CD4-positive, alpha-beta T cell treated with Interleukin-12 subunit alpha and Interleukin-12 subunit beta, for 1 hour (primary cell): ENCODE measurements at regions not wholly inside any gene's neighbourhood (a gene's known extent, or its start where the extent isn't known, plus 50 kb on each side); places are given as distances from the start of the nearest gene placed in this dataset.

Experiments
- DNase-seq: peaks from one replicate; pipeline ENCODE4 v3.0.0-alpha.2; 2020

DNA sequence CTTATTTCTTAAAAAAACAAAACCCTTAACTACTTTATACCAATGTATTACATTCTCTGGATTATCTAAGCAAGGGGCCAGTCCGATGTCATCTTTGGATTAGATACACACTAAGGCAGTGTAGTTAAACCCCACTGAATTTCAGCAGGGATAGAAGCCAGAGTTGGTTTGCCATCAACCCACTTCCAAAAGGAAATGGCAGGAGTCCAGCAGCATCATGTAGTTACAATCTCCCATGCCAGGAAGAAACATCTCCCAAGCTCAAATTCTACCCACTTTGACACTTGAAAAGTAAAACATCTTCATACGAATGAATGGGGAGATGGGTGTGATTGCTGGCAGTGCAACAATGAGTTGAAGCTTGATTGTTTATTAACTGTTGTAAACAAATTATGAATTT lies 203.5 kb upstream of the PLXNC1 start:
- no peak for DNase-seq

DNA sequence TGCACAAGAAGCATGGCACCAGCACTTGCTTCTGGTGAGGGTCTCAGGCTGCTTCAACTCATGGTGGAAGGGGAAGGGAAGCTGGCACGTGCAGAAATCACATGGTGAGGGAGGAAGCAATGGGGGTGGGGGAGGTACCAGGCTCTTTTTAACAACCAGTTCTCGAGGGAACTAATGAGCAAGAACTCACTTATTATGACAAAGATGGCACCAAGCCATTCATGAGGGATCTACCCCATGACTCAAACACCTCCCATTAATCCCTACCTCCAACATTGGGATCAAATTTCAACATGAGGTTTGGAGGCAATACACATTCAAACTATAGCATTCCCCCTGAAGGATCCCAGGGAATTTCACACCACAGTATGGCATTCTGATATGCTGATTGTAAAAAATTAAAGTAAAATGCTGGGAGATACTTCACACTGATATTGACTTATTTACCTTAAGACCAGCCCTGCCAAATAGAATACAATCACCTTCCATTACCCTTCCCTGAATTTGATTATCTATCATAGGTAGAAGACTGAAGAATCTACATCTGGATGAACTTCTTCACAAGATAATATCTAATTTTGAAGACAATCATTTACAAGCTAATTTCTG lies 201.7 kb upstream of the PLXNC1 start:
- DNase-seq = no peak

DNA sequence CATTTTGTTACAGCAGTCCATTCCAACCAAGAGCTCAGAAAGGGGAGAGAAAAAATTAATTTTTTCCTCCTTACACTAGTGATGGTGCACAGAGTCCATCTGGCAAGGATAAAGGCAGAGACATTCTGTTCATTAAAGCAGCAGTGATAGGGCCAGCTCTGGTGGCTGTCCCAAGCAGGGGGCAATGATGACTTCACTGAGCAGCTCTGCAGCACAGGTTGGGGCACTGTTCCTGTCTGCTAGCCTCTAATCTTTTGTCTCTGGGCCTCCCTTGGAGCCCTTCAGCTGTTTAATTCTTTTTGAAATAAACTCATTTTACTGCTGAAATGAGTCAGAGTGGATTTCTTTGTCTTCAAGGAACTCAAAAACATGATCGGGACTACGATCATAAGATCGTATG lies 200.9 kb upstream of the PLXNC1 start:
- no peak for DNase-seq

DNA sequence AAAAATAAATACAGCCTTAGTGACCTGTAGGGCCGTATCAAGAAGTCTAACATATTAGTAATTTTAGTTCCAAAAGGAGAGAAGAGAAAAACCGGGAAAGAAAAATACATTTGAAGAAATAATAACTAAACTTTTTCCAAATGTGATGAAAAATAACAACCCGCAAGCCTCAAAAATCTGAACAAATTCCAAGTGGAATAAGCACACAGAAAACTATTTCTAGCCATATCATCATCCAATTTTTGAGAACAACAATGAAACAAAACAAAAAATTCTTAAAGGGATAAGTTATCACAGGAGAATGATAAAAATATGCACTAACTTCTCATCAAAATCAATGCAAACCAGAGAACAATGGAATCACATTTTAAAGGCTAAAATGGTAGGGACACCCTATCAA lies 198.1 kb upstream of the PLXNC1 start:
- no peak for DNase-seq

DNA sequence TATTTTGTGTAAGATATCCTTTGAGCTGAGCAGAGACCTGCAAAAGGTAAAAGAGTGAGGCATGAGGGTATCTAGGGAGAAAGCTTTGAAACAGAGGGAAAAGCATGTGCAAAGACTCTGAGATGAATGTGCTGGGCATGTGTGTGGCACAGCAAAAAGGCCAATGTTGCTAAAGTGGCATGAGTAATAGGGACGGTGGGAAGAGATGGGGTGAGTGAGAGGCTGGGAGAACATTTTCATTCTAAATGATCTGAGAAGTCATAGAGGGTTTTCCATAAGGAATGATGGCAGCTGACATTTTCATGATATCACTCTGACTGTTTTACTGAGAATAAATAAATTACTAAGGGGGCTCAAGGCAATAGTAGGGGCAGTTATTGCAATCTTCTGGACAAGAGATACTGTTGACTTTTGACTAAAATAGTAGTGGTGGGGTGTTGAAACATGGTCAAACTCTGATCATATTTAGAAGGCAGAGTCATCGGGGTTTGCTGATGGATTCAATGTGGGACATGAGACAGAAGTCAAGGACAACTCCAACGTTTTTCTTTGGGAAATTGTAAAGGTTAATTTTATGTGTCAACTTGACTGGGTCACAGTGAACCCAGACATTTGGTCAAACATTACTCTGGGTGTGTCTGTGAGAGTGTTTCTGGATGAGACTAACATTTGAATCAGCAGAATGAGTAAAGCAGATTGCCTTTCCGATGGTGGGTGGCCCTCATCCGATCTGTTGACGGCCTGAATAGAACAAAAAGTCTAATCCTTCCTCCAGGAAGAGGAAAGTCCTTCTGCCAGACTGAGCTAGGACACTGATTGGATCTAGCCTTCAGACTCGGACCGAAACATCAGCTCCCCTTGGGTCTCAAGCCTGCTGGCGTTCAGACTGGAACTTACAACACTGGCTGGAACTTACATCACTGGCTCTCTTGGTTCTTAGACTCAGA lies 193.9 kb upstream of the PLXNC1 start:
- DNase-seq = no peak

DNA sequence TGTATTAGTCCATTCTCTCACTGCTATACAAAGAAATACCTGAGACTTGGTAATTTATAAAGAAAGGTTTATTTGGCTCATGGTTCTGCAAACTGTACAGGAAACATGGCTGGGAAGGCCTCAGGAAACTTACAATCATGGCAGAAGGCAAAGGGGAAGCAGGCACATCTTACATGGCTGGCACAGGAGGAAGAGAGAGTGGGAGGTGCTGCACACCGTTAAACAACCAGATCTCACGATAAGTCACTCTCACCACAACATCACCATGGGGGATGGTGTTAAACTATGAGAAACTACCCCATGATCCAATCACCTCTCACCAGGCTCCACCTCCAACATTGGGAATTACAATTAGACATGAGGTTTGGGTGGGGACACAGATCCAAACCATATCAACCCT lies 191.8 kb upstream of the PLXNC1 start:
- no peak for DNase-seq

DNA sequence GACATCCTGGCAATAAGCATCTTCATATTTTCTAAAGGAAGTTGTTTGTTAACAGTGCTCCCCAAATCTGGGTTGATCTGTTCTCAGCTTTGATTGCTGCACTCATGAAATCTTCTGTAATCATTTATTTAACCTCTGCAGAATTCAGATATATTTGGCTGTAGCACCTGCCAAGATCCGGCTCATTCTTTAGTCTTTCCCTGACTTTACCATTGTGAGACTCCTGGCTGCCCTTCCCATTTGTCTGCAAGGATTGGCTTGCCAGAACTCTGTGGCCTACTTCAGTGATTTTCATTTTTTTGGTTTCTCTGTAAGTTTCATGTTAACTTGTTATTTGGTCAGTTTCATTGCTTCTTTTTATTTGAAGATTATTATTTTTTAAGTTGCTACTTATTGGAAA lies 191.2 kb upstream of the PLXNC1 start:
- no peak for DNase-seq

DNA sequence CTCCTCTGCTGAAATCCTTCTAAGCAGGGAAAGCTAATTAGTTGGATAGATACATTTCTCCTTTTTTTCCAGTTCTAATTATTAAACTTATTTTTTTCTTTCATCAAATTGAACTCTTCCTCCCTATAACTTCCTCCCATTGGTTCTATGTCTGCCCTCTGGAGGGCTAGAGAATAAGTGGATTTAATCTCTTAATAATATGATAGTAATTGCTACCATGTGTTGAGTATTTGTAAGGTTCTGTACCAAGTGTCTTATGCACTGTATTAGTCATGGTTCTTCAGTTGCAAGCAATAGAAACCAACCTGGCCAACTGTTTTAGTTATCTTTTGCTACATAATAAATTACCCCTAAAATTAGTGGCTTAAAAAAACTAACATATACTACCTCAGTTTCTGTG lies 190.5 kb upstream of the PLXNC1 start:
- no peak for DNase-seq

DNA sequence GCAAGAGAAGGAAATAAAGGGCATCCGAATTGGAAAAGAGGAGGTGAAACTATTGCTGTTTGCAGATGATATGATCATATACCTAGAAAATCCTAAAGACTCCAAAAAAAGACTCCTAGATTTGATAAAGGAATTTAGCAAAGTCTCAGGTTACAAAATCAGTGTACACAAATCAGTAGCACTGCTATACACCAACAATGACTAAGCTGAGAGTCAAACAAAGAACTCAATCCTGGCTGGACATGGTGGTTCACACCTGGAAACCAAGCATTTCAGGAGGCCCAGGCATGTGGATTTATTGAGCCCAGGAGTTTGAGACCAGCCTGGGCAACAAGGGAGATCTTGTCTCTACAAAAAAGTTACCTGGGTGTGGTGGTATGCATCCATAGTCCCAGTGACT lies 188.7 kb upstream of the PLXNC1 start:
- no peak for DNase-seq

DNA sequence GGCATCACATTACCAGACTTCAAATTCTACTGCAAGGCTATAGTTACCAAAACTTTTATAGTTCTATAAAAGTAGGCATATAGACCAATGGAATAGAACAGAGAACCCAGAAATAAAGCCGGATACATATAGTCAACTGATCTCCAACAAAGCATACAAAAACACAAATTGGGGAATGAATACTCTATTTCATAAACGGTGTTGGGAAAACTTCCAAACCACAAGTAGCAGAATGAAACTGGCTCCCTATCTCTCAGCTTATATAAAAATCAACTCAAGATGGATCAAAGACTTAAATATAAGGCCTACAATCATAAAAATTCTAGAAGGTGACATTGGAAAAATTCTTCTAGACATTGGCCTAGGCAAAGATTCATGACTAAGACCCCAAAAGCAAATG lies 187.9 kb upstream of the PLXNC1 start:
- DNase-seq = no peak

DNA sequence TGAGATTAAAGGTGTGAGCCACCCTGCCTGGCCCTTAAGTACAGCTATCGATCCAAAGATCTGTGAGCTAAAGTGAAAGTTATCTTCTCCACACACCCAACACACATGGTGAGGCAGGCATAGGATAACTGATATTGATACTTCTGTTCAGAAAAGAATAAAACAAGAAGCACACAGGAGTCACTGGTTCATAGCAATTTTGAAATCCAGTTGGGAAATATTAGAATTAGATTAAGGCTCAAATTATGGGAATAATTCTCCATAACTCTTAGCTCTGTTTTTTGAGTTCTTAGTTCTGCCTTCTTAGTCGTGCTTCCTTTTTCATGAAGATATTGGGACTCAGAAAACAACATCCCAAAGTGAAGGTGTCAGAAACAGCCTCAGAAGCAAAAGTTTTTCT lies 186.0 kb upstream of the PLXNC1 start:
- no peak for DNase-seq

DNA sequence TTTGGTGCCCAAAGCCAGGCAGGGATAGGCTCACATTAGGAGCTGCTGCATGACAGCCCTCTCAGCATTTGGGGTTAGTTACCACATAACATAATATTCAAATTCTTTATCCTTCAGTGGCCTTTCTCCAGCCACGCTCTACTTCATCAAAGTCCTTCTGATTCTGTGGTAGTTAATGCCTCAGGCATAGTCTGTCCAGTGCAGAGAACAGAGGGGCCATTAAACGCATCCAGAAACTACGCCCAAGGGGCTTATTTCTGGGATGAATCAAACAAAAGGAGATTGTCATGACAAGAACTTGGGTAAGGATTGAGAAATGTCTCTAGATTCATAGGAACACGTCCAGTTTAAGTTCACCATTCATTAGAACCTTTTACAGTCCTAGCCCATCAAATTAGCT lies 183.4 kb upstream of the PLXNC1 start:
- DNase-seq = no peak

DNA sequence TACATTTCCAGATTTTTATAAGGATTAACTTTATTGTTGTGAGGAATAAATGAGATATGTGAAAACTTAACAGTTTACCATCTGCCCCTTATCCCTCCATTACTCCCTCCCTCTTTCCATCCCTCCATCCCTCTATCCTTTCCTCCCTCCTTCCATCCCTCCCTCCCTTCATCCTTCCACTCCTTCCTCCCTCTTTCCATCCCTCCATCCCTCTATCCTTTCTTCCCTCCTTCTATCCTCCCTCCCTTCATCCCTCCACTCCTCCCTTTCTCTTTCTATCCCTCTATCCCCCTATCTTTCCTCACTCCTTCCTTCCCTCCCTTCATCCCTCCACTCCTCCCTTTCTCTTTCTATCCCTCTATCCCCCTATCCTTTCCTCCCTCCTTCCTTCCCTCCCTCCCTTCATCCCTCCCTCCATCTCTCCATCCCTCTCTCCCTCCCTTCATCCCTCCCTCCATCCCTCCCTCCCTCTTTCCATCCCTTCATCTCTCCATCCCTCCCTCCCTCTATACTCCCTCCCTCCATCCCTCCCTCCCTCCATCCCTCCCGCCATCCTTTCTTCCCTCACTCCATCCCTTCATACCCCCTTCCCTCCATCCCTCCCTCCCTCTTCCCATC lies 181.8 kb upstream of the PLXNC1 start:
- no peak for DNase-seq

DNA sequence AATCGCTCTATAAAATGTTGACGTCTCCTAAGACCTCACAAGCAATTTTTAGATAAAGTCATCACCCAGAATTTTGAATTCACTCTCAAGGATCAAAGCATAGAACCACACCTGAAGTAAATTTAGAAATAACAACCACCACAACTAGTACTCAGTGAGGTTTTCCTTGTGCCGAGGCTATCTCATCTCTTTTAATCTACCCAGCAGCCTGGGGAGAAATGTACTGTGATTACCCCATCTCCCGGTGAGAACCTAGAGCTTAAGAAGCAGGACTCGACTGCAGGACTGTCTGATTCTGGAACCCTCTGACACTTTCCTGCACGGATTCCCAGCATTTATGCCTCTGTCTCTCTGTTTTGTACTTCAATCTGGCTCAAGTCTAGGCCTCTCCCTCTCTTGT lies 180.9 kb upstream of the PLXNC1 start:
- DNase-seq = no peak

DNA sequence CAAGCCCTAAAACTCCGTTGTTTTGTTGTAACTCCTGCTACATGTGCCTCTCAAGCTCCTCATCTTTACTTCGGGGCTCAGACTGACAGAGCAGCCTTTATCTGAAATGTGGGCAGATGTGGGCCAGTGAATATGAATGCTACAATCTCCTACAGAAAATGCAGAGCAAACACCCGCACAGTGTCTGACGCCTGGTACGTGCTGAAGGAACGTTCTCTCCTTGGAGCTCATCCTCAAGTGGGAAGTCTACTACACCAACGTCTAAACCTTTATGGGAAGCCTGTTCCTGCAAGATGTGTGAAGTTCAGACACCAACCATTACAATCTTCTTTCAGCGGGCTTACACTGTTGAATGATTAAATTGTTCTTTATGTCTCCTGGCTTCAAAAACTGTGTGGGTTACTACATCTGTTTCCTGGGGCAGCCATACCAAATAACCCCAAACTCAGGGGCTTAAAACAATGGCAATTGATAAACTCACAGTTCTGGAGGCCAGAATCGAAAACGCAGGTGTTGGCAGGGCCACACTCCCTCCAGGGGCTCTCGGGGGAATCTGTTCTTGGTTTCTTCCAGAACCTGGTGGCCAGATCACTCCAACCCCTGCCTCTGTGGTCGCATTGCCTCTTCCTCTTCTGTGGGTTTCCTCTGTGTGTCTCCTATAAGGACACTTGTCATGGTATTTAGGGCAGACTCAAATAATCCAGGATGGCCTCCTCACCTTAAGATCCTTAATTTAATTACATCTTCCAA lies 179.7 kb upstream of the PLXNC1 start:
- no peak for DNase-seq

DNA sequence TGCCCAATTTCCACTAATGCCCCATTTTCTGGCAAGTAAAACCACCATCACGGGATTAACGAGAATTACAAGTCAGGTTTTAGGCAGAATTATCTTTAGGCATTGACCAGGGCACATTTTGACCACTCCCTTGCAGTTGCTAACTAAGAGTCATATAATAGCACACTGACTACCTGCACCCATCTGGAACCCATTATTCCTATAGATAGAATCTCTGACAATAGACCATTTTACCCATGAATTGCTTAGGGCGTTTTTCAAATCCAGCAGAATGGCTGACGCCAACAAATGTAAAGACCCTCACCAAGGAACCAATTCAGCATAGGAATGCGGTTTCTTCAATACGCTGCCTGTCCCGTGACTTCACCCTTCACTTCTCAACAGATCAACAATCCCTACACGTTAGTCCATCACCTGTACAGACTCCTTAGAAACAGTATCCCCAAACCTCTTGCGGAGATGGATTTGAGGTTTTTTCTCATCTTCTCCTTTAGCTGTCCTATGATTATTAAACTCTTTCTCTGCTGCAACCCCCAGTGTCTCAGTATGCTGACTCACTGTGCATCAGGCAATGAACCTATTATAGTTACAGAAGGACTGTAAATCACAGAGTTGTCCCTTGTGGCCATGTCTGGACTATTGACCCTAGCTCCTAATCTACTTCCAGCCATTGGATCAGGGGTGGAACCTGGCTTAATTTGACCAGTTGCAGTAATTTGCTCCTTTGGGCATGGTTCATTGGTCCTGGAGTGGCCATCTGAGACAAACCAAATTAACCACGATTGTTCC lies 177.3 kb upstream of the PLXNC1 start:
- DNase-seq = no peak

DNA sequence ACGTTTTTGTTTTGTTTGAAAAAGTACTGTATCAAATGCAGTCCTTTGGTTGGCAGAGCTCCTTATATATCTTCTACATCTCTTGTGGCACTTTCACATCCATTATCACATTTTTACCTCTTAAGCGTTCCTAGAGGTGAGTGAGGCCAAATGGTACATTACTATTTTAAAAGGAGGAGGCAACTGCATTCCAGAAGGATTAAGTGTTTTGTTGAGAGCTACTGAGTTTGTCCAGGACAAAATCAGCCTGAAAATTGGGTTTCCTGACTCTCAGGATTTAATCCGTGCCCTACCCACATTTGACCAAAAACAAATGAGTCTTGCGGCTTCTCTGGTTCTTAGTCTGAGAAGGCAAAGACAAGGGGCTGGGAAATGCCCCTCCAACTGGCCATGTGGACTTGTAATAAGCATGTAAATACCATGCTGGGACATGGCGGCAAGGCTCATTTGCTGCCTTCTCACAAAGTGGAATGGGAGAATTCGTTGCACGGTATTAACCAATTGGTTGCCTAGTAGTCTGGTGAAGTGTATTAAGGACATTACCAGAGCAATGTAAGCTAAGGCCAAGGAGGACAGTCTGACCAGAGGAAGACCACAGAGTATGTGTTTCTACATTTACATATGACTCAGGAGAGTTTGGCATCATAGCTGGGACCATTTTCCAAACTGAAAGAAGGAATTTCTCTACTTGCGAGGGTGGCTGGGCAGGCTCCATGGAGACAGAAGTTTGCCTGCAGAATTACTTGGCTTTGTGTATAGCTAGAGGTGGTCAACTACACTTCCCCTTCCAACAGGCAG lies 175.8 kb upstream of the PLXNC1 start:
- no peak for DNase-seq

DNA sequence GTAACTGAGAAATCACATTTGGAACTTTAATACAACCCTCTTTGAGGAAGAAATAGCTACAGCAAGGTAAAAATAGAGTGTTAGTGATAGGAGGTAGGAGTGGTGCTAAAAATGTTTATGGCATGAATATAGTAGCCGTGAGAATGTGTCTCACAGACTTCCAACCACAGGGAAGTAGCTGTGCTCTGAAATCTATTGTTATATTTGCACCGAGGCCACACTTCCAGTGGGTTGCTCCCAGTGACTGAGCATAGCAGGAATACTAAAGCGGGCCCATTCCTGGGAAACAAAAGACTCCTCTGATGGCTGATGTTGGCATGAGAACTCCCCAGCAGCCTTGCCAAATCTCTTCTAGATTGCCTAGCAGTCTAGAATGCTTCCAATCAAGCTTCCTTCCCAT lies 174.1 kb upstream of the PLXNC1 start:
- DNase-seq = no peak

DNA sequence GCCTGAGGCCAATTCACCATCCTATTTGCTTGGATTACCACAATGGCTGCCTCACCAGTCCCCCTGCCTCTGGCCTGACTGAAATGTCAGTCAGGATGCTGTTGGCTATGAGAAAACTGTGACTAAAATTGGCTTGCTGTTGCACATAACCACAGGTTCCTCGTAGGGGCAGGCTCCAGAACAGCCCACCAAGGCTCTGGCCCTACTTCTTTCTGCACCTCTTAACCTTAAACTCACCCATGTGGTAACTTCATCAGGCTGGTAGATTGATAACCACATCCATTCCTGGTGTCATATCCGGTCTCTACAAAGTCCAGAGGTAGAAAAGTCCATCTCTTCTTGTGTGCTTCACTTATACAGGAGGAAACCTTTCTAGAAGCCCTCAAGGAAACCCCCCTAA lies 172.4 kb upstream of the PLXNC1 start:
- no peak for DNase-seq

DNA sequence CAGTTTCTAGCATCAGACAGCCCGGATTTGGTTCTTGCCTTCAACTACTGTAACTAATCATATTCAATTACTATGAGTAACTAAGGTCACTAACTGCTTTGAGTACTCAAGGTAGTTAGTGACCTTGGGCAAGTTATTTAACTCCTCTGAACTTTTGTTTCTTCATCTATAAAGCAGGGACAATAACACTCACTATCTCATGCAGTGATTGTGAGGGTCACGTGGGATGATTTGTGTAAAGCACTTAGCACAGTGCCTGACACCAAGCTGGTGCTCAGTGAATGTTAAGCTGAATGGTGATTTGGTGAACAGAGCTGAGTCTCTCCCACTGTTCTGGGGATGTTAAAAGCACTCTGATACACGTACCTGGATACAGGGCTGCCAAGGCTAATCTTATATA lies 171.3 kb upstream of the PLXNC1 start:
- no peak for DNase-seq

DNA sequence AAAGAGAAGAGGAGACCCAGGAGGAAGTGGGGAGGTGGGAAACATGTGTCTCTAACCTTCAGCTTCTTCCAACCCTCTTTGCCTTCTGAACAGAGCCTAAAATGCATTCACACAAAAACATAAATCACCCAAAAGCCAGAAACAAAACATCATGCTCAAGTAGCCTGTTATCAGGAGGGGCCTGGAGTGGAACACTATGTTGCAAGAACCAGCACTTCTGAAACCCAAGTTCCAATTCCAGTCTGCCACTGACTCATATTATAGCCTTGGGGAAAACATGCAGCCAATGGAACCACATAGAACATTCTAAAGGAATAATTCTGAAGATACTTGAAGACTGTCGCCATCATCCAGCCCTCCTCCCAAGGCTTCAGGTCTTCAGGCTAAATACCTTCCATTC lies 169.8 kb upstream of the PLXNC1 start:
- DNase-seq = no peak

DNA sequence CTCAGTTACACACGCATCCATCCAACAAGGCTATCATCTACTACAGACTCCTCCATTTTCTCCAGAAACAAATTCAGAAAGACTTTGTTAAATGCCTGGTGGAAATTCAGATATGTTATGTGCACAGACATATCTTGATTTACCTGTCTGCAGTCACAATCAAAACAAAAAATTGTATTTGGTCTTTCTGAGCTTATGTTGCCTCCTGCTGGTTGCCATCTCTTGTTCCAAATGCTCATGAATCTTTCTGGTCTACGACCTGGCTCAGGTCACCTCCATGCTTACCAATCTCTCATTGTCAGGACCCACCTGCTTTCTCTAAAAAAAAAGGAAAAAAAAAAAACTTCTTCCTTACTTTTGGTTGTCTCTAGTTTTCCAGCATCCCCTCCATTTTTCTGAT lies 169.2 kb upstream of the PLXNC1 start:
- peak; percentile 45 for DNase-seq
